HUES48 (cell line): ENCODE measurements at regions not wholly inside any gene's neighbourhood (a gene's known extent, or its start where the extent isn't known, plus 50 kb on each side); places are given as distances from the start of the nearest gene placed in this dataset.

Experiments
- H3K27ac ChIP-seq: one replicate; pipeline ENCODE4 v1.7.0; 2013; ENCODE audit warnings: low read depth, low read length, inconsistent platforms
- H3K27me3 ChIP-seq: 2 replicates; pipeline ENCODE4 v1.6.1; 2013; ENCODE audit warnings: mild to moderate bottlenecking, low read length; ENCODE audit not compliant: control insufficient read depth, insufficient read depth
- H3K36me3 ChIP-seq: 2 replicates; pipeline ENCODE4 v1.6.1; 2013; ENCODE audit warnings: low read length; ENCODE audit not compliant: control insufficient read depth, insufficient read depth
- H3K4me1 ChIP-seq: 2 replicates; pipeline ENCODE4 v1.6.1; 2013; ENCODE audit warnings: mild to moderate bottlenecking, low read length; ENCODE audit not compliant: control insufficient read depth, insufficient read depth
- H3K4me3 ChIP-seq: 2 replicates; pipeline ENCODE4 v1.5.1; 2013; ENCODE audit warnings: mild to moderate bottlenecking, low read depth, low read length
- H3K9ac ChIP-seq: 2 replicates; pipeline ENCODE4 v1.6.1; 2013; ENCODE audit warnings: mild to moderate bottlenecking, low read depth, low read length, moderate library complexity
- H3K9me3 ChIP-seq: 2 replicates; pipeline ENCODE4 v1.6.1; 2013; ENCODE audit warnings: low read length; ENCODE audit not compliant: control insufficient read depth, insufficient read depth

DNA sequence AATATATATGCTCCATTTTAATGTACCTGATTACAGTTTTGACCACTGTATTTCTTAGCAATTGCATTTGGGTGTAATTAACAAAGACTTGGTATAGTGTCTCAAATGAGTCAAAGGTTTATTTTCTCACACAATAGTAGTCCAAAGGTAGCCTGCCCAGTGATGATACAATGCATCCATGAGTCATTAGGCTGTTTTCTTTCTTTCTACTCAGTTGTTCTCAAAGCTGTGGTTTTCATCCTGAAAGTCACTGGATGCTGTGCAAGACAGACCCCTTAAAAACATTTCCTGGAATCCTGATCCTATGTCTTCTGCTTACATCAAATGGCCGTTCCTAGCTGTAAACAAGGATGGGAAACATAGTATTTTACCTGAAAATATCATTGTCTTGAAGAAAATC lies 651.2 kb upstream of the MIR17HG start:
- no peaks in the 10 kb centered on the region for H3K27me3 ChIP-seq
- H3K4me1 ChIP-seq = no peaks in the 10 kb centered on the region
- no peak overlapping the region for H3K9ac ChIP-seq
- no peak overlapping the region for H3K4me3 ChIP-seq
- no peaks in the 10 kb centered on the region for H3K9me3 ChIP-seq
- H3K36me3 ChIP-seq = no peaks in the 10 kb centered on the region
- no peak overlapping the region for H3K27ac ChIP-seq

DNA sequence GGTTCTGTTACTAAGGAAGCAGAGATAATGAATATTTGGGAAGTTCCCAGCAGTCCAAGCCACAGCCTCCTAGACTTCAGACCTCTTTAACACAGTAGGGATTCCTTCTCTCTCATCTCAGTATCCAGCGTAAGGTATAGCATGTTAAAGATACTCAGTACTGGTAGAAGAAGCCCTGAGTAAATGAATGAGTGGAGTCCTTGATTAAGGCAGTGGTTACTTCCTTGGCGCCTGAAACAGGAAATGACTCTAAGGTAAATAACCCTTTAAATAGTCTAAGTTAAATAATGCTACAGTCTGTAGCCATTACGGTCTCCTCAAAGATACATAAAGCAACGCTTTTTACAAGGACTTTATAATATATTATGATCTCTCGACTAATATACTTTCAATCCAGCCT lies 650.8 kb upstream of the MIR17HG start:
- Histone ChIP-seq H3K4me1 (no peaks in the 10 kb centered on the region), H3K27ac (no peak overlapping the region), H3K4me3 (no peak overlapping the region), H3K9ac (no peak overlapping the region), H3K27me3 (no peaks in the 10 kb centered on the region), H3K36me3 (no peaks in the 10 kb centered on the region), H3K9me3 (no peaks in the 10 kb centered on the region)

DNA sequence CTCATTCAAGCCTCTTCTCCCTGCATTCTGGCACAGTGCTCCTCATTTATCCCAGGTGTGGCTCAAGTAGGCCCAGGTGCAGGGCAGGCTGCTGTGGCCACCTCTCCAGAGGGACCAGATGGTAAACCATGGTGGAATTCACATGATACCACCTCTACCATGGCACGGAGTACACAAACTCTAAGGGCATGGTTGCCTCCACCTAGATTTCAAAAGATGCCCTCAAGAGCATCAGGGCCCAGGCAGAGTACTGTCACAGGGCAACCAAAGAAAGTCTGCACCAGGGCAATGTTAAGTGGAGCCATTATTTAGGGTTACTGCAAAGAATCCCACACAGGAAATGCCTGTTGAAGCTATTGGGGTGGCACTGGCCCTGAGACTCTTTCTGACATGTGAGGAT lies 647.1 kb upstream of the MIR17HG start:
- Histone ChIP-seq H3K9me3 (no peaks in the 10 kb centered on the region), H3K27ac (no peak overlapping the region), H3K4me1 (no peaks in the 10 kb centered on the region), H3K36me3 (no peaks in the 10 kb centered on the region), H3K4me3 (no peak overlapping the region), H3K27me3 (no peaks in the 10 kb centered on the region), H3K9ac (no peak overlapping the region)

DNA sequence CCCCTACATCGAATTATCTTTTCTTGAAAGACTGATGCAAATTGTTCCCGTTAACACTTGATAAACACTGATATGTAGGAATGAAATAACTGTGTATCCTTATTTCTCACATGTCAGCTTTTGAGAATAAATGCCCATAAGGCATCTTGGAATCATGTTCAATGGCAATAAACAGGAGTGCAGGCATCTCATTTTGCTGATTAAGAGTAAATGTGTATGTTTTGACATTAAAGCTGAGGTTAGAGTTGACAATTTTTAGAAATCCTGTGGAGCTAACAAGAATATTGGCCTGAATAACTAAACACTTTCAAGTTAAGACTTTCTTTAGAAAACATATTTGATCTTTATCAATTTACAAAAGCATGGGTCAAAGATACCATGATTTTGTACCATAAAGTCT lies 646.2 kb upstream of the MIR17HG start:
- no peak overlapping the region for H3K4me3 ChIP-seq
- no peaks in the 10 kb centered on the region for H3K36me3 ChIP-seq
- no peak overlapping the region for H3K27ac ChIP-seq
- no peak overlapping the region for H3K9ac ChIP-seq
- H3K27me3 ChIP-seq = no peaks in the 10 kb centered on the region
- no peaks in the 10 kb centered on the region for H3K9me3 ChIP-seq
- H3K4me1 ChIP-seq = no peaks in the 10 kb centered on the region

DNA sequence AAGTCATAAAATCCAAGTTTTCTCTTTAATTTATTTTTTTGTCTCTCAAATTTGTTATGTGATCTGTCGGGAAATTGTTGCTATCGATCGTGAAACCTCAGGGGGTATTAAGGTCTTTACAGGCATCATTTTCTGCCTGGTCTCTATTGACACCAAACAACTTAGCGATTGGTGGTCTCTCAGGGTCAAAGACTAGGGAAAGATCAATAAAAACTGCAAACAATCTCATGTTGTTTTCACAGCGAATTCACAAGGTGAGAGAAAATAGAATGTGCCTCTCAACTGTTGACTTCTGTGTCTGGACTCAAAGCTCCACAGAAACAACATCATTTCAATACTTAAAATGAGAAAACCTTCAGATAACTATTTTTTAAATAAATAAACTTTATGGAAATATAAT lies 645.4 kb upstream of the MIR17HG start:
- no peaks in the 10 kb centered on the region for H3K9me3 ChIP-seq
- H3K27me3 ChIP-seq = no peaks in the 10 kb centered on the region
- no peak overlapping the region for H3K9ac ChIP-seq
- H3K4me3 ChIP-seq = no peak overlapping the region
- no peaks in the 10 kb centered on the region for H3K36me3 ChIP-seq
- no peak overlapping the region for H3K27ac ChIP-seq
- no peaks in the 10 kb centered on the region for H3K4me1 ChIP-seq

DNA sequence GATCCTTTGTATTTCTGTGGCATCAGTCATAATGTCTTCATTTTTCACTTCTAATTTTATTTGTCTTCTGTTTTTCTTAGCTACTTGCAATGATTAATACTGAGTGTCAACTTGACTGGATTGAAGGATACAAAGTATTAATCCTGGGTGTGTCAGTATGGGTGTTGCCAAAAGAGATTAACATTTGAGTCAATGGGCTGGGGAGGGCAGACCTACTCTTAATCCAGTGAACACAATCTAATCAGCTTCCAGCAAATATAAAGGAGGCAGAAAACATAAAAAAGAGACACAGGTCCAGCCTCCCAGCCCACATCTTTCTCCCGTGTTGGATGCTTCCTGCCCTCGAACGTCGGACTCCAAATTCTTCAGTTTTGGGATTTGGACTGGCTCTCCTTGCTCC lies 640.9 kb upstream of the MIR17HG start:
- H3K27me3 ChIP-seq = no peaks in the 10 kb centered on the region

DNA sequence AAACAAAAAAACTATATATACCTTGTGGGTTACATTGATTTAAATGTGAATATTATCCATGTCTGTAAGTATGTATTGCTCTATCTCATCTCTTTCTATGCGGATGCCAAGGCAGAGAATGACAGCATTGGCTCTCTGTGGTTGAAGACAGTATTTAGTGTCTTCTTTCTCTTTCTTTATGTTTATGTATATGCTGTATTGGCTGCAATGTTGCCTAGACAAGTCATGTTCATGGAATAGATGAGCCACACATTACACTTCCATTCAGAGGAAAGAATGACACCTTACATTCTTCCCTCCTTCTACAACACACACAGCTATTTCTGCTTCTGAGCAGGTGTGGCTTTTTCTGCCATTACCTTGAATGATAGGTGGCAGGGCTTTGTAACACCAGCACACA lies 639.4 kb upstream of the MIR17HG start:
- Histone ChIP-seq H3K4me1 (no peaks in the 10 kb centered on the region), H3K27ac (no peak overlapping the region), H3K36me3 (no peaks in the 10 kb centered on the region), H3K9me3 (no peaks in the 10 kb centered on the region), H3K9ac (no peak overlapping the region), H3K27me3 (no peaks in the 10 kb centered on the region), H3K4me3 (no peak overlapping the region)

More for the DNA sequence above, 640.9 kb upstream of the MIR17HG start:
- H3K36me3 ChIP-seq = no peaks in the 10 kb centered on the region
- H3K9me3 ChIP-seq = no peaks in the 10 kb centered on the region
- H3K9ac ChIP-seq = no peak overlapping the region
- H3K4me1 ChIP-seq = no peaks in the 10 kb centered on the region
- no peak overlapping the region for H3K4me3 ChIP-seq
- H3K27ac ChIP-seq = no peak overlapping the region

DNA sequence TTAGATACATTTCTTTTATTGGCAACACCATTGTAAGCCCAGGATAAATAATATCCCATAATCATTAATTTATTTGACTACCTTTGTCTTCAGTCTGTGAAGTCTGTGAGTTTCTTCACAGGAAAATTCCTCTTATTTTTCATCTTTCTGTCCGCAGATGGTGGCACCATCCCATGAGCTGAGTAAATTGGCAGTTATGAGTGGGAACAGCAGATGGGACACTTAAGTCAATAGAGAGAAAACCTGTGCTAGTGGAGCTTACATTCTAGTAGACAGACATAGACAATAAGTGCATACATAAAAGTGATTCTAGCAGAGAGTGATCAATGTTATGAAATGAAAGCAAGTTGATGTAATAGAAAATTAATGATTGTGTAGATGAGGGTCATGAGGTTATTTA lies 638.2 kb upstream of the MIR17HG start:
- no peaks in the 10 kb centered on the region for H3K27me3 ChIP-seq
- no peak overlapping the region for H3K4me3 ChIP-seq
- H3K27ac ChIP-seq = no peak overlapping the region
- no peaks in the 10 kb centered on the region for H3K36me3 ChIP-seq
- no peaks in the 10 kb centered on the region for H3K4me1 ChIP-seq
- no peak overlapping the region for H3K9ac ChIP-seq
- H3K9me3 ChIP-seq = no peaks in the 10 kb centered on the region

DNA sequence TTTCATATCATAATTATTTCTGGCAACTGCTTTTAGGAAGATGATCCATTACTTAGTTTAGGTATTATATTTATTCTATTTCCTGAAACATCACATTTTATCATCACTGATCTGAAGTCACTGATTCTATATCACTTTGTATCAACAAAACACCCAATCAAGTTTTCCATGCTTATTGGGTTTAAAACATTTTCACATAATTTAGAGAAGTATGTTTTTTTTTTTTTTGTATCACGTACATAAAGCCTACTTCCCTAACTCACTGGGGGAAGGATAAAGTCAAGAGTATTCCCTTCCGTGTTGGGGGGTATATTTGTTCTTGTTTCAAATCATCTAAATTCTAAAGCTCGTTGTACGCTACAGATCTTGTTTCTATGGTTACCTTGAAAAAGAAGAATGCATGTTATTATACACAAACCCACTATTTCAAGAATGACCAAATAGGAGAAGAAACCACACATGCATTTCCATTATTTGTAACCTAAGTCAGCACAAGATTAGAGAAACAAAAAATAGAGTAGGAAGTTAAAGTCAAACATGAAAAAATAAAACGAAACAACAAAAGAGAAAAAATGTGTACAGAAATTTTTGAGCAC lies 637.2 kb upstream of the MIR17HG start:
- H3K27ac ChIP-seq = no peak overlapping the region
- H3K4me3 ChIP-seq = no peak overlapping the region
- H3K4me1 ChIP-seq = no peaks in the 10 kb centered on the region
- no peak overlapping the region for H3K9ac ChIP-seq
- no peaks in the 10 kb centered on the region for H3K9me3 ChIP-seq
- no peaks in the 10 kb centered on the region for H3K27me3 ChIP-seq
- no peaks in the 10 kb centered on the region for H3K36me3 ChIP-seq

DNA sequence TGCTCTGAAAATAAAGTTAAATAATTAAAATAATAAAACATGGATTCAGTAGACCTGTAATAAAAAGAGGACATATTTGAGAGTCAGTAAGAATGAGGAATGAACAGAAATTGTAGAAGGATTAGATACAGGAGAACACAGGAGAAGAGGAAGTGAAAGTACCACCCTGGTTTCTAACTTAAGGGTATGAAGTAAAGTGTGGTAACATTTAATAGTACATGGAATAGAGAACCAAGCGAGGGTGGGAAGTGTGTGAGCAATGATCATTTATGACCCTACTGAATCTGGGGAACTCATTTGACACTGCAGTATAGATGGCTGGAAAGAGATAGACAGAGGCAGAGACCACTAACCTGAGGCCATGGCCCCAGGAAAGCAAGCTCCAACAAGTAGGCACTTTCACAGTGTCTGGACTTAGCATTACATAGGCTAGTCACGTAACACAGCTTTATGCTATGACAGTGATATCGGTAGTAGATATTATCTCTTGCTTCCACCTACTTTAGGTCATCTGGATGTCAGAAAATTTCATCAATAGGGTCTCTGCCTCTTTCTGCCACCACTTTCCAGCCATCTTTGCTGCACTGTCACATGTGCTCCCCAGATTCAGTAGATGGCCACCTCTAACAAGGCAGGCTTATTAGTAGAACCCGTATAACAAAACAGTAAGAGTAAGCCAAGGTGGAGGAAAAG lies 633.9 kb upstream of the MIR17HG start:
- Histone ChIP-seq H3K36me3 (no peaks in the 10 kb centered on the region), H3K9me3 (no peaks in the 10 kb centered on the region), H3K4me1 (peaks cover 13% of the 10 kb centered on the region), H3K27ac (no peak overlapping the region), H3K9ac (no peak overlapping the region), H3K27me3 (no peaks in the 10 kb centered on the region), H3K4me3 (no peak overlapping the region)

DNA sequence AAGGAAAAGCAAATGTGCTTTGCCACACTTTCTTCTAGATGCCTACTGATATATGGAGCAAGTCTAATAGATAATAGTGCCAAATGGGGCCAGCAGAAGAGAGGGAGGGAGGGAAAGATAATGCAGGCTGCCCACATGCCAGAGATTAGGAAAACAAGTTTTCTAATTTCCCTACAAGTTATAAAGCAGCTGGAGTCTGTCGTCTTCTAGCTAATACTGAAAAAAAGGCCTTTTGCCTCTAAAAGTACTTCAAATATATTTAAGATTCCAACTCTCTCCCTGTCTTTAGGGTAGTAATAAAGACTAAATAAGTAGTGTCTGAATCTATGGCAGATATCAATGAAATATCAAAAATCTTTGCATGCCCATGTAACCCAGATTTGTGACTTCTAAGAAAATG lies 632.0 kb upstream of the MIR17HG start:
- Histone ChIP-seq H3K4me3 (no peak overlapping the region), H3K27ac (no peak overlapping the region), H3K27me3 (no peaks in the 10 kb centered on the region), H3K9me3 (no peaks in the 10 kb centered on the region), H3K9ac (no peak overlapping the region), H3K36me3 (no peaks in the 10 kb centered on the region), H3K4me1 (peaks cover 13% of the 10 kb centered on the region)
